ENCODE measurements at regions not wholly inside any gene's neighbourhood (a gene's known extent, or its start where the extent isn't known, plus 50 kb on each side); places are given as distances from the start of the nearest gene placed in this dataset.

- Histone ChIP-seq H3K27ac (no peak overlapping the region), H3K4me3 (no peak overlapping the region)
Measured at GRCh38 chr18:42258301-42258965, 303.4 kb downstream of the PIK3C3 start.

- Histone ChIP-seq H3K27ac (no peak overlapping the region), H3K4me3 (no peak overlapping the region)
Measured at GRCh38 chr18:42261731-42262130, 306.7 kb downstream of the PIK3C3 start.

- Histone ChIP-seq H3K4me3 (no peak overlapping the region), H3K27ac (no peak overlapping the region)
Measured at GRCh38 chr18:42264497-42264896, 309.5 kb downstream of the PIK3C3 start.

GRCh38 chr18:42268186-42268725 is 313.2 kb downstream of the PIK3C3 start:
- no peak overlapping the region for H3K27ac ChIP-seq
- no peak overlapping the region for H3K4me3 ChIP-seq

- H3K4me3 ChIP-seq, result no peak overlapping the region
- no peak overlapping the region for H3K27ac ChIP-seq
Measured at GRCh38 chr18:42268798-42269197, 313.8 kb downstream of the PIK3C3 start.

- no peak overlapping the region for H3K4me3 ChIP-seq
- H3K27ac ChIP-seq, result no peak overlapping the region
Measured at GRCh38 chr18:42271647-42272414, 316.8 kb downstream of the PIK3C3 start.

GRCh38 chr18:42274488-42275137 is 319.6 kb downstream of the PIK3C3 start:
- H3K4me3 ChIP-seq, result no peak overlapping the region
- no peak overlapping the region for H3K27ac ChIP-seq

- no peak overlapping the region for H3K4me3 ChIP-seq
- no peak overlapping the region for H3K27ac ChIP-seq
Measured at GRCh38 chr18:42275138-42275535, 320.1 kb downstream of the PIK3C3 start.

- Histone ChIP-seq H3K4me3 (no peak overlapping the region), H3K27ac (no peak overlapping the region)
Measured at GRCh38 chr18:42275949-42276730, 321.1 kb downstream of the PIK3C3 start.

GRCh38 chr18:42281124-42281523 is 326.1 kb downstream of the PIK3C3 start:
- H3K4me3 ChIP-seq, result no peak overlapping the region
- no peak overlapping the region for H3K27ac ChIP-seq

GRCh38 chr18:42281851-42282250 is 326.8 kb downstream of the PIK3C3 start:
- Histone ChIP-seq H3K4me3 (no peak overlapping the region), H3K27ac (no peak overlapping the region)

- H3K4me3 ChIP-seq, result no peak overlapping the region
Measured at GRCh38 chr18:42287047-42287446, 332.0 kb downstream of the PIK3C3 start.

GRCh38 chr18:42288129-42288528 is 333.1 kb downstream of the PIK3C3 start:
- H3K27ac ChIP-seq, result no peak overlapping the region
- no peak overlapping the region for H3K4me3 ChIP-seq

More at GRCh38 chr18:42287047-42287446, 332.0 kb downstream of the PIK3C3 start:
- H3K27ac ChIP-seq, result no peak overlapping the region

GRCh38 chr18:42289526-42289925 is 334.5 kb downstream of the PIK3C3 start:
- Histone ChIP-seq H3K4me3 (no peak overlapping the region), H3K27ac (no peak overlapping the region)

- Histone ChIP-seq H3K27ac (no peak overlapping the region), H3K4me3 (no peak overlapping the region)
Measured at GRCh38 chr18:42290318-42291307, 335.6 kb downstream of the PIK3C3 start.

GRCh38 chr18:42292654-42293053 is 337.6 kb downstream of the PIK3C3 start:
- Histone ChIP-seq H3K27ac (no peak overlapping the region), H3K4me3 (no peak overlapping the region)

GRCh38 chr18:42296192-42296591 is 341.2 kb downstream of the PIK3C3 start:
- H3K27ac ChIP-seq, result no peak overlapping the region
- no peak overlapping the region for H3K4me3 ChIP-seq

- no peak overlapping the region for H3K4me3 ChIP-seq
- no peak overlapping the region for H3K27ac ChIP-seq
Measured at GRCh38 chr18:42296723-42297122, 341.7 kb downstream of the PIK3C3 start.
